ENCODE measurements at regions not wholly inside any gene's neighbourhood (a gene's known extent, or its start where the extent isn't known, plus 50 kb on each side); places are given as distances from the start of the nearest gene placed in this dataset.

DNA sequence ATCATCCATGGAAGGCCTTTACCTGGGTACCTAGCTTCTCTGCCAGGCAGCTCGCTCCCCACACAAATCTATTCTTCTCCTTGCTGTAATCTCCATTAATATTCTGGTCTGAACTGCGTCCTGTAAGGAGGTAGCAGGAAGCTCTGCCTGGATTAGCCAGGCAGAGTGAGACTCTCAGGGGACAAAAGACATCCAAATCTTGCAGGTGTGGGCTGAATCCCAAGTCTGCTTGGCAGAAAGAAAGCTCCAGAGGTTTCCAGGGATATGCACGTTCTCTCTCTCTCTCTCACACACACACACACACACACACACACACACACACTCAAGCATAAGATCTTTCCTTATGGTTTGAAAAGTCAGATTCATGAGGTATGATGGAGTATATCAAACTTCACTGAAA is 66.5 kb downstream of the THNSL2 start:
- Histone ChIP-seq H3K4me1 (ENCODE audit: control insufficient read depth, insufficient read depth, low read length) (no peaks in the 10 kb centered on the region), H3K27ac (ENCODE audit: low read depth, low read length) (no peak overlapping the region), H3K9me3 (ENCODE audit: control insufficient read depth, low read length) (peaks cover 7% of the 10 kb centered on the region), H3K36me3 (ENCODE audit: control insufficient read depth, insufficient read depth, low read length) (no peaks in the 10 kb centered on the region), H3K4me3 (ENCODE audit: low read length) (no peak overlapping the region), H3K9ac (ENCODE audit: extremely low read depth, low read length, poor library complexity, severe bottlenecking) (no peak overlapping the region), H3K27me3 (ENCODE audit: control insufficient read depth, insufficient read depth, low read length, poor library complexity, severe bottlenecking) (peaks cover 26% of the 10 kb centered on the region)
- Mint-ChIP-seq H3K27ac (no peak overlapping the region), H3K4me3 (no peak overlapping the region), H3K9me3 (no peaks in the 10 kb centered on the region), H3K36me3 (ENCODE audit: low read depth) (no peaks in the 10 kb centered on the region), H3K27me3 (ENCODE audit: insufficient read depth) (peaks cover 15% of the 10 kb centered on the region), H3K4me1 (no peaks in the 10 kb centered on the region)
- no peak for DNase-seq
- TF ChIP-seq, protein P1, sequence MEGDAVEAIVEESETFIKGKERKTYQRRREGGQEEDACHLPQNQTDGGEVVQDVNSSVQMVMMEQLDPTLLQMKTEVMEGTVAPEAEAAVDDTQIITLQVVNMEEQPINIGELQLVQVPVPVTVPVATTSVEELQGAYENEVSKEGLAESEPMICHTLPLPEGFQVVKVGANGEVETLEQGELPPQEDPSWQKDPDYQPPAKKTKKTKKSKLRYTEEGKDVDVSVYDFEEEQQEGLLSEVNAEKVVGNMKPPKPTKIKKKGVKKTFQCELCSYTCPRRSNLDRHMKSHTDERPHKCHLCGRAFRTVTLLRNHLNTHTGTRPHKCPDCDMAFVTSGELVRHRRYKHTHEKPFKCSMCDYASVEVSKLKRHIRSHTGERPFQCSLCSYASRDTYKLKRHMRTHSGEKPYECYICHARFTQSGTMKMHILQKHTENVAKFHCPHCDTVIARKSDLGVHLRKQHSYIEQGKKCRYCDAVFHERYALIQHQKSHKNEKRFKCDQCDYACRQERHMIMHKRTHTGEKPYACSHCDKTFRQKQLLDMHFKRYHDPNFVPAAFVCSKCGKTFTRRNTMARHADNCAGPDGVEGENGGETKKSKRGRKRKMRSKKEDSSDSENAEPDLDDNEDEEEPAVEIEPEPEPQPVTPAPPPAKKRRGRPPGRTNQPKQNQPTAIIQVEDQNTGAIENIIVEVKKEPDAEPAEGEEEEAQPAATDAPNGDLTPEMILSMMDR (conservative IDR thresholded peaks at IDR 0.05), result no peak
- WGBS, 2 experiments (ENCODE audit: insufficient coverage in 1 of 2, insufficient read length in 1 of 2), result 83 to 90% methylated on average over 2 of the region's 3 CpGs

All from endodermal cell (in vitro differentiated cells).